Stimulated activated CD4-positive, alpha-beta T cell treated with anti-CD3 and anti-CD28 coated beads, Interleukin-1b, Interleukin-23, amount 100 ng/mL, for 24 hours (primary cell): ENCODE measurements at regions not wholly inside any gene's neighbourhood (a gene's known extent, or its start where the extent isn't known, plus 50 kb on each side); places are given as distances from the start of the nearest gene placed in this dataset.
"Not testable (repeated sequence)": the region's sequence is repeated elsewhere in the genome, so short reads cannot be mapped to it uniquely, and the experiment has no call there.

Source experiments
- DNase-seq, 4 experiments: peaks; one replicate each; pipeline ENCODE4 v3.0.0-alpha.2; 2020; ENCODE audit warnings: low read depth in 4 of 4, low spot score in 1 of 4

GRCh38 chr2:180236061-180236460 lies 229.0 kb upstream of the CWC22 start:
- not testable (repeated sequence) for DNase-seq

GRCh38 chr2:180235506-180235905 lies 228.4 kb upstream of the CWC22 start:
- not testable (repeated sequence) for DNase-seq

DNA sequence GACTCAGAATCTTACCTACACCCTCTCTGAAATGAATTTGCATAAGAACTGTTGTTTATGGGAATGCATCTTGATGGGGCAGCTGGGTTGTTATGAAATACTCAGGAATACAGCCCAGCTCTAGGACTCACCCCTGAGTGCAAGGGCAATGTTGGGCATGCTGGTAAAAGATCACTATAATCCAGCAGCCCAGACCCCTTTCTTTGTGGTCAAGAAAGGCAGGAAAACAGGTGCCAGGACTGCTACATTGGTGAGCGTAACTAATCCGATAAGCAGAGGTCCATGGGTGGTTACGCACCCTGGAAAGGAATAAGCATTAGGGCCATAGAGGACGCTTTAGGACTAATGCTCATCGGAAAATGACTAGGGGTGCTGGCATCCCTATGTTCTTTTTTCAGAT lies 227.9 kb upstream of the CWC22 start:
- DNase-seq = not testable (repeated sequence)

DNA sequence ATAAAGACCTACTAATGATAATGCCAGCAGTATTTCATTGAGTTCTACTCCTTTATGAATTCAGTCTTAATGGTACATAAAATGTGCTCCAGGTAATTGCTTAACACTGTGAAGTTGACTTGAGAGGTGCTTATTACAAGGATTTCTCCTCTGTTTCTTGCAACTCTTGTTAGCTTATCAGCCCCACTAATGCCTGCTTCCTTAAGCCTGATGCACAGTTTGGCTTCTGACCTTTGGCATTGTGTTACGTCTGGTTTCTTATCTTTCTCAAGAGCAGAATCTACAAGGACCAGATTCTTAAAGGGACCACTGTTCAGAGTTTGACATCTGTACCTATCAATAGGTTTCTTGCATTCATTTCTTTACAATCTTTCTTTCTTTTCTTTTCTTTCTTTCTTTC lies 223.9 kb upstream of the CWC22 start:
- DNase-seq = no peak

DNA sequence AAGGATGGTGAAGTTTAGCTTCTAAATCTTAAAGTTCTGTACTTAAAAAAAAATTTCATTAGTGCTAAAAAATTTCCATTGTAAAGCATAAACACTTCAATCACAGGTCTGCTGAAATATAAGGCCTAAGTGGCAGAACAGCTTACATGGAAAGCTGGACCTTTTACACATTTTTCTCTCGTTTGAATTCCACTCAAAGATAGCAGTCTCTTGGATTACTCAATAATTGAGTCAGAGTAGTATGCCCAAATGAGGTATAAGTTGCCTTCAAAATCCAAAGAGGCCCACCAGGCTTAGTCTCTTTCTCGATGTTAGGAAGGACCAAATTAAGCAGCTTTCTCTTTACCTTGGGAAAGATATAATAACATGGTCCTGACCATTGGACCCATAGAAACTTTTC lies 220.4 kb upstream of the CWC22 start:
- no peak for DNase-seq

DNA sequence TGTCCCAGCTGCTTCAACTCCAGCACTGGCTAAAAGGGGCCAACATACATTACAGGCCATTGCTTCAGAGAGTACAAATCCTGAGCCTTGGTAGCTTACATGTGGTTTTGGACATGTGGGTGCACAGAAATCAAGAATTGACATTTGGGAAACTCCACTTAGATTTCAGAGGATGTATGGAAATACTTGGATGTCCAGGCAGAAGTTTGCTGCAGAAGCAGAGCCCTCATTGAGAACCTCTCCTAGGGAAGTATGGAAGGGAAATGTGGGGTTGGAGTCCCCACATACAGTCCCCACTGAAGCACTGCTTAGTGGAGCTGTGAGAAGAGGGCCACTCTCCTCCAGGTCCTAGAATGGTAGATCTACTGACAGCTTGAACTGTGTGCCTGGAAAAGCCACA lies 218.0 kb upstream of the CWC22 start:
- DNase-seq = no peak

DNA sequence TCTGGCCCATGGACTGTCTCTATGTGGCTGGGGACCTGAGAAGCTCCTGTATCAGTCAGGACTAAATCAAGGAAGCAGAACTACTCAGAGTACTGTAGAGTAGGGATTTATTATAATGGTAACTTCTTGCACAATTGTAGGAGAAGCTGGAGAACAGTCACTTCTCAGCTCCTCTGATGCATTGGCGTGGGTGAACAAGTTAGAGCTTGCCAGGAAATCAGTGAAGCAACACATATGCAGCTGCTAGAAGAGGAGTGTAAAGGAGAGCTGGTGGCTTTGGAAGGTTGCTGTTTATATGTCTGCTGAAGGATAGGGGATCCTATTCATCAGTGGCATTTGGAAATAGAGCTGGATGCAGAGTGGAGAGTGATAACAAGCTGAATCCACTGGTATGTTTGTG lies 215.5 kb upstream of the CWC22 start:
- no peak for DNase-seq

DNA sequence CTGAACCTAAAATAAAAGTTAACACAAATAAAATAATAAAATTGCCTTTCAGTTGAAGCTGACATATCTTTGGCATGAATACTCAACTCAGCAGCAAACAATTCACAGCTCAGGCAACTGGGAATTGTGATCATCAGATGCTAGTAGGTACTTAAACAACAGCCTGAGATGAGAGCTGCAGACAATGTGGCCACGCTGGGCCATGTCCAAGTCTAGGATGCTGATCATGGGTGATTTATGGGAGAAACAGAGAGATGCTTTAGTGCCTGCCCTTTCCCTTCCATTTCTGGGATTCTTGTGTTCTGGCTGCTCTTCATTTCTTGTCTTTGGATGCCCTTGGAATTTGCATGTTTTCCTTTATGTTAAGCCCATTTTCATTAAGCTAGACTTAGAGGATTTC lies 212.4 kb upstream of the CWC22 start:
- DNase-seq = no peak

GRCh38 chr2:180208841-180209240 lies 201.7 kb upstream of the CWC22 start:
- DNase-seq = no peak

- DNase-seq = no peak
Observed at GRCh38 chr2:180205621-180206235, 198.6 kb upstream of the CWC22 start.

- DNase-seq = no peak
Observed at GRCh38 chr2:180203972-180204371, 196.9 kb upstream of the CWC22 start.

GRCh38 chr2:180202467-180202951 lies 195.4 kb upstream of the CWC22 start:
- DNase-seq = no peak

DNA sequence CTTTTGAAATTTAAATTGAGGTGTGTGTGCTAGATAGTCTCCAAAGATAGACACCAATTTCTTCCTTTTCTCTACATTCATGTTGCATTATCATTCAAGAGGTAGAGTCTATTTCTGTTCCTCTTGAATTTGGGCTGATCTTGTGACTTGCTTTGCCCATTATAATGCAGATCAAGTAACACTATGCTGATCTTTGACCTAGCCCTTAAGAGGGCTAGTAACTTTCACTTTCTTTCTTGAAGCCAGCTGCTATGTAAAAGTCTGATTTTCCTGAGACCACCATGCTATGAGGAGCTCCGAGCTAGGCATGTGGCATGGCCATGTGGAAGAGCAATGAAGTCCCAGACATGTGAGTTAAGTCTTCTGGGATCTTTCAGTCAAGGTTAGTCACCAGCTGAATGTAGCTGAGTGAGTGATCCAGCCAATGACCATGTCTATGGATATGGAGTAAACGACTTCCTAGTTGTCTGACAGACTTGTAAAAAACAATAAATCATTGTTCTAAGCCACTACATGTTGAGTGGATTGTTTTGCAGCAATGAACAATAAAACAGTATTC lies 189.4 kb upstream of the CWC22 start:
- DNase-seq = no peak

DNA sequence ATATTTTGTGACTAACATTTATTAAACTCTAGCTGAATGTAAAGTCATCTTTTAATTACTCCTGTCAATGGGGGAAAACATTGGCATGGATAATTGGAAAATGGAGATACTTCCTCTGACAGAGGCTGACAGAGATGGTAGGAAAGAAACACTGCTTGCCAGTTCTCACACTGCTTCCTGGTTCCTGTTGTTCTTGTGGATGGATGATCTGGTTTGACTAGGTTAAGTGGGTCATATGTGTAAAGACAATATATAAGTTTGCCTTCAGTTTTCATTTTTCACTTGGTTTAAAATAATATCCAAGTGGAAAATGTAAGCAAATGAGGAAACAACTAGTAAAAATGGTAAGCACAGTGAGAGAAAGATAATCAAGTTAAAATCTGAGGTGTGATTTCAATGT lies 188.8 kb upstream of the CWC22 start:
- no peak for DNase-seq

DNA sequence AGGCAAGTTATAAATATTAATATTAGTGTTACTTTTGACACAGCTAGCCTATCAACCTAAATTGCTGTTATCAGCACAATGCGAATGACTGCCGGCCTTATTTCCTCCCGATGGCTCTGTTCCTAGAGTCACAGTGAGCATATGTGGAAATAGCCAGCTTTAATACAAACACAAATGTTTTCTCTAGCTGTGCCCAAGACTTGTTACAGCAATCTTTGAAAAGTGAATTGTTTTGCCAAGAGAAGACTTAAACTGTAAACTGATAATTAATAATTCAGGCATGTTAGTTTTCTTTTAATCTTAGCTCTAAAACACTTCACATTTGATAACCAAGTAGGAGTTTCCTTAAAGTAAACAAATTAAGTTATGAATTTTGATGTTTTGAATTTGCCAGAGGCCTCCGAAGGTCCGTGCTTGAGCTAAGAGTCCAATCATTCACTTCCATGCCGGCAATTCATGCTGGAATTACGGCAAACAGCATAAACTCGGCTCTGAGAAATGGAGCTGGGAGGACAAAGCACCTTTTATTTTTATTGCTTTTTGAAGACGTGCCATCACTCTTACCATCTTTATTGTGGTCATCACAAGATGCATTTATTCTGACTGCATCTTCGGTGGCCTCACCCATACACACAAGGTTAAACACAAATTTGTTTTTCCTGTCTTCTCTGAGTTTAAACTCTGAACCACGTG lies 184.5 kb upstream of the CWC22 start:
- DNase-seq = no peak

GRCh38 chr2:180190851-180191250 lies 183.8 kb upstream of the CWC22 start:
- DNase-seq = no peak

- no peak for DNase-seq
Observed at GRCh38 chr2:180187611-180188010, 180.5 kb upstream of the CWC22 start.

- no peak for DNase-seq
Observed at GRCh38 chr2:180184506-180184905, 177.4 kb upstream of the CWC22 start.

DNA sequence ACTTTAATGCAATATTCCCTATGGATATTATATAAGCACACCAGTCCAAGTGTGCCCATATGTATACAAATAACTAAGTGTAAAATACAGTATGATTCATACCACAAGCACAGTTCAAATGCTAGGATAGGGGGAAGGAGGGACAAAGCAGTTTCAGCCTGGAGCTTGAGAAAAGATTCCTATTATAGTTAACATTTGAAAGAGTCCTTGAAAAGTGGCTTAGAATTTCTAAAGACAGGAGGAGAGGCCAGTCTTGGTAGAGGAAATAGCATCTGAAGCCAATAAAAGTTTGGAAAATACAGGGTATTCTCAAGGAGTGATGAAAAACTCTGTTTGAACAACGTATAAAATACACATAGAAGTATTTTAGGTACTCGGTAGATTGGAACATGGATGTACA lies 173.4 kb upstream of the CWC22 start:
- no peak for DNase-seq

DNA sequence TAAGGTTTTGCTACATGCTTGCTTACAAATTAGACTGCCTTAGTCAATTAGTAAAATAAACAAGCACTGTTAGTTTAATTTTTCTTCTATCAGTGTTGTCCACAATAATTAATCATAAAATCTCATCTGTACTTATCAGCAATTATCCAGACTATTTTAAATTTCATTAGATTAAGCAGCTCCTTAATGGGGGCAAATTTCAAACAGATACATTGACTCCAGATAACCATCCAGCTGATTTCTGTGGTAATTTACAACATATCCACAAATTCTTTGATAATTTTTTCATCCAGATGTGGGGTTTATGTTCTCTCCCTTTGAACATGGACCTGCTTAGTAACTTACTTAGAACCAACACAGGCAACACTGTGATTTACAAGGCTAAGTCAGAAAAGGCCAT lies 170.4 kb upstream of the CWC22 start:
- DNase-seq = no peak

DNA sequence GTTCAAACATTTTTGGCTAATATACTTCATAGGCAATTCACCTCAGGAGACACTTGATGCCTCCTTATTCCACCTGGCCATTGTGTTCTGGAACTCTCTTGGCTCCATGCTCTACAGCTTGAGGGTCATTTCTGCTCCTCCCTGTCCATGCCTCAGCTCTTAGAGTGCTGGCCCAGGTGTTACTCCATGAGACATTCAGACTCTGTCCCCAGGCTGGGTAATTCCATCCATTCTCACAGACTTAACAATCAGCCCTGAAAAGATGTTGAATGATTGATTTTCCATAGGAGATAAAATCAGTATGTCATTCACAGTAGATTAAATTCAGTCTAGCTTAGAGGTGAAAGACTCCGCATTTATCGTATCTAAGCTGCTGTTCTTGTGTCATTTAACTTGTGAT lies 168.6 kb upstream of the CWC22 start:
- DNase-seq = no peak

- no peak for DNase-seq
Observed at GRCh38 chr2:180174580-180174979, 167.5 kb upstream of the CWC22 start.

GRCh38 chr2:180169474-180169873 lies 162.4 kb upstream of the CWC22 start:
- no peak for DNase-seq
